ENCODE measurements at regions not wholly inside any gene's neighbourhood (a gene's known extent, or its start where the extent isn't known, plus 50 kb on each side); places are given as distances from the start of the nearest gene placed in this dataset.

DNA sequence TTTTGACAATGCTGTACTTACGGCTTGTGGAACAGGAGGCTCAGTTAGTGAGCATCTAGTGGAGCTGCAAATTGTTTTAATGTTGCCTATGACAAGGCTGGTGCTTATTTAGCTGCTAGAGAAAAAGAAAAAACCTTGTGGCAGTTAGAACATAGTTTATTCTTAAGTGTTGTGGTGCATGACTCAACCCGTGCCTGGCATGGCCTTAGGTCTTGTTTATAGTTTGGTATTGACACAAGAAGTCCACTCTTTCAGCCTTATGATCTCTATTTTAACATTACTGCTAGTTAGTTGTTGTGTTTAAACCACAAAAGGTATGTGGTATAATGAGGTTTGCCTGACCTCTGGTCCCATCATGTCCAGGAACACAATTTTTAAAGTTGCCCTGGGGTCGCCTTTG is 744.6 kb downstream of the FAM181B start:
- Histone ChIP-seq H3K9ac (ENCODE audit: low read depth, low read length, poor library complexity) (no peak overlapping the region), H2BK5ac (ENCODE audit: low read length) (no peak overlapping the region), H3K4me1 (ENCODE audit: control insufficient read depth in 2 of 2, insufficient read depth in 1 of 2, low read depth in 1 of 2, low read length in 2 of 2) (no peaks in the 10 kb centered on the region), H3K4me3 (ENCODE audit: low read length in 2 of 2) (no peak overlapping the region), H3K79me1 (ENCODE audit: low read depth, low read length) (no peaks in the 10 kb centered on the region), H3K4me2 (ENCODE audit: insufficient read depth, low read length, poor library complexity, severe bottlenecking) (no peak overlapping the region), H3K4ac (ENCODE audit: low read length) (no peak overlapping the region), H3K18ac (ENCODE audit: low read length) (no peak overlapping the region), H2BK15ac (ENCODE audit: low read length) (no peak overlapping the region), H2BK12ac (ENCODE audit: low read length) (no peak overlapping the region), H3K36me3 (replicated peaks in 1 of 2; ENCODE audit: control insufficient read depth in 2 of 2, insufficient read depth in 2 of 2, low read length in 2 of 2) (no peaks in the 10 kb centered on the region), H3K27ac (replicated peaks; ENCODE audit: low read length) (no peak overlapping the region), H2BK120ac (ENCODE audit: low read depth, low read length) (no peak overlapping the region), H3K14ac (ENCODE audit: low read length) (no peak overlapping the region), H3K23ac (ENCODE audit: low read depth, low read length, poor library complexity) (no peak overlapping the region), H4K8ac (ENCODE audit: low read depth, low read length) (no peak overlapping the region), H3K9me3 (replicated peaks in 1 of 2; ENCODE audit: control insufficient read depth in 2 of 2, insufficient read depth in 1 of 2, low read depth in 1 of 2, low read length in 2 of 2) (peaks cover 0 to 3% of the 10 kb centered on the region in 2 donors), H2AFZ (ENCODE audit: low read length) (no peak overlapping the region), H4K91ac (ENCODE audit: low read depth, low read length, poor library complexity) (no peak overlapping the region), H3K27me3 (ENCODE audit: control insufficient read depth in 3 of 3, insufficient read depth in 3 of 3, low read depth in 1 of 3, low read length in 3 of 3) (no peaks in the 10 kb centered on the region), H2AK5ac (ENCODE audit: low read depth, low read length) (no peak overlapping the region)
- DNase-seq (ENCODE audit: low spot score) = no peak
- no CpG with 5 or more reads among the region's 3 CpGs for WGBS, 2 donors (ENCODE audit: extremely low coverage in 2 of 2, insufficient read length in 2 of 2, insufficient replicate concordance in 1 of 2)

DNA sequence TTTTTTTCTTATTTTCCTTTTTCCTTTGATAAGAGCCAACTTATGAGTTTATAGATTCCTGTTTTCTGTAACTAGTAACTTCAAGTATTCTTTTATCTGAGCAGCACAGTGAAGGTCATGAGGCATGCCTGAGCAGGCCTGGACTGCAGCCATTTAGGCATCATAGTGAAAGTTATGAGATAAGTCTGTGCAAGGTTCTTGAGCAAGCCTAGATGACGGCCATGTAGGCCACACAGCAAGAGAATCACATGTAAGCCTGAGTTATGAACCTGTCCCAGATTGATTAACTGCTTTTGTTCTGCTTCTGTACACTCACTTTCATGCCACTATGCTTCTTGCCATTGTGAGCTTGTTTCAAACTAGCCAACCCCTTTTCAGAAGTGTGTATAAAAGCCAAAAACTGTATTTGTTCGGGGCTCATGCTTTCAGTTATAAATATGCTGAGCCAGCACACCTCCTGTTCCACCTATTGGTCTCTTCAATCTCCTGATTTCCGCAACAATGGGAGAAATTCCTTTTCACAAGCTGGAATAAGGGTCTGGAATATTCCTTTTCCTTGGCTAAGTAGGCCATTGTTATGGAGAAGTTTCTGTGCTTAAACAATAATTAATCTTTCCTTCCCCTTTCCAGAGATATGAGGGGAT is 745.7 kb downstream of the FAM181B start:
- no CpG with 5 or more reads among the region's 3 CpGs for WGBS, 2 donors (ENCODE audit: extremely low coverage in 2 of 2, insufficient read length in 2 of 2, insufficient replicate concordance in 1 of 2)
- Histone ChIP-seq H3K4me2 (ENCODE audit: insufficient read depth, low read length, poor library complexity, severe bottlenecking) (no peak overlapping the region), H2BK120ac (ENCODE audit: low read depth, low read length) (no peak overlapping the region), H4K91ac (ENCODE audit: low read depth, low read length, poor library complexity) (no peak overlapping the region), H3K23ac (ENCODE audit: low read depth, low read length, poor library complexity) (no peak overlapping the region), H3K14ac (ENCODE audit: low read length) (no peak overlapping the region), H2AFZ (ENCODE audit: low read length) (no peak overlapping the region), H3K79me1 (ENCODE audit: low read depth, low read length) (no peaks in the 10 kb centered on the region), H3K27me3 (ENCODE audit: control insufficient read depth in 3 of 3, insufficient read depth in 3 of 3, low read depth in 1 of 3, low read length in 3 of 3) (no peaks in the 10 kb centered on the region), H3K4ac (ENCODE audit: low read length) (no peak overlapping the region), H3K4me3 (ENCODE audit: low read length in 2 of 2) (no peak overlapping the region), H3K27ac (replicated peaks; ENCODE audit: low read length) (no peak overlapping the region), H2BK15ac (ENCODE audit: low read length) (no peak overlapping the region), H3K4me1 (ENCODE audit: control insufficient read depth in 2 of 2, insufficient read depth in 1 of 2, low read depth in 1 of 2, low read length in 2 of 2) (no peaks in the 10 kb centered on the region), H3K9me3 (replicated peaks in 1 of 2; ENCODE audit: control insufficient read depth in 2 of 2, insufficient read depth in 1 of 2, low read depth in 1 of 2, low read length in 2 of 2) (peaks cover 0 to 3% of the 10 kb centered on the region in 2 donors), H2BK12ac (ENCODE audit: low read length) (no peak overlapping the region), H4K8ac (ENCODE audit: low read depth, low read length) (no peak overlapping the region), H3K18ac (ENCODE audit: low read length) (no peak overlapping the region), H3K9ac (ENCODE audit: low read depth, low read length, poor library complexity) (no peak overlapping the region), H2BK5ac (ENCODE audit: low read length) (no peak overlapping the region), H3K36me3 (replicated peaks in 1 of 2; ENCODE audit: control insufficient read depth in 2 of 2, insufficient read depth in 2 of 2, low read length in 2 of 2) (no peaks in the 10 kb centered on the region), H2AK5ac (ENCODE audit: low read depth, low read length) (no peak overlapping the region)
- DNase-seq (ENCODE audit: low spot score) = no peak

- Histone ChIP-seq H3K4ac (ENCODE audit: low read length) (no peak overlapping the region), H2BK120ac (ENCODE audit: low read depth, low read length) (no peak overlapping the region), H4K8ac (ENCODE audit: low read depth, low read length) (no peak overlapping the region), H2BK5ac (ENCODE audit: low read length) (no peak overlapping the region), H3K4me1 (ENCODE audit: control insufficient read depth in 2 of 2, insufficient read depth in 1 of 2, low read depth in 1 of 2, low read length in 2 of 2) (no peaks in the 10 kb centered on the region), H3K9me3 (replicated peaks in 1 of 2; ENCODE audit: control insufficient read depth in 2 of 2, insufficient read depth in 1 of 2, low read depth in 1 of 2, low read length in 2 of 2) (peaks cover 0 to 3% of the 10 kb centered on the region in 2 donors), H3K27ac (replicated peaks; ENCODE audit: low read length) (no peak overlapping the region), H2BK15ac (ENCODE audit: low read length) (no peak overlapping the region), H3K14ac (ENCODE audit: low read length) (no peak overlapping the region), H3K79me1 (ENCODE audit: low read depth, low read length) (no peaks in the 10 kb centered on the region), H3K4me2 (ENCODE audit: insufficient read depth, low read length, poor library complexity, severe bottlenecking) (no peak overlapping the region), H3K36me3 (replicated peaks in 1 of 2; ENCODE audit: control insufficient read depth in 2 of 2, insufficient read depth in 2 of 2, low read length in 2 of 2) (no peaks in the 10 kb centered on the region), H3K27me3 (ENCODE audit: control insufficient read depth in 3 of 3, insufficient read depth in 3 of 3, low read depth in 1 of 3, low read length in 3 of 3) (no peaks in the 10 kb centered on the region), H3K9ac (ENCODE audit: low read depth, low read length, poor library complexity) (no peak overlapping the region), H2BK12ac (ENCODE audit: low read length) (no peak overlapping the region), H3K23ac (ENCODE audit: low read depth, low read length, poor library complexity) (no peak overlapping the region), H2AK5ac (ENCODE audit: low read depth, low read length) (no peak overlapping the region), H2AFZ (ENCODE audit: low read length) (no peak overlapping the region), H4K91ac (ENCODE audit: low read depth, low read length, poor library complexity) (no peak overlapping the region), H3K18ac (ENCODE audit: low read length) (no peak overlapping the region), H3K4me3 (ENCODE audit: low read length in 2 of 2) (no peak overlapping the region)
- no peak for DNase-seq (ENCODE audit: low spot score)
- WGBS, 2 donors (ENCODE audit: extremely low coverage in 2 of 2, insufficient read length in 2 of 2, insufficient replicate concordance in 1 of 2) = no CpG with 5 or more reads among the region's 31 CpGs
Measured at GRCh38 chr11:81986556-81987161, 747.0 kb downstream of the FAM181B start.

GRCh38 chr11:81979448-81979847 is 754.2 kb downstream of the FAM181B start:
- H3K36me3 ChIP-seq (replicated peaks in 1 of 2; ENCODE audit: control insufficient read depth in 2 of 2, insufficient read depth in 2 of 2, low read length in 2 of 2) = no peaks in the 10 kb centered on the region
- H3K9ac ChIP-seq (ENCODE audit: low read depth, low read length, poor library complexity) = no peak overlapping the region
- H3K4me3 ChIP-seq (ENCODE audit: low read length in 2 of 2) = no peak overlapping the region
- H3K18ac ChIP-seq (ENCODE audit: low read length) = no peak overlapping the region
- no peak for DNase-seq (ENCODE audit: low spot score)
- no peaks in the 10 kb centered on the region for H3K4me1 ChIP-seq (ENCODE audit: control insufficient read depth in 2 of 2, insufficient read depth in 1 of 2, low read depth in 1 of 2, low read length in 2 of 2)
- no peak overlapping the region for H3K4ac ChIP-seq (ENCODE audit: low read length)
- H2BK120ac ChIP-seq (ENCODE audit: low read depth, low read length) = no peak overlapping the region
- no peak overlapping the region for H2BK15ac ChIP-seq (ENCODE audit: low read length)
- H3K9me3 ChIP-seq (replicated peaks in 1 of 2; ENCODE audit: control insufficient read depth in 2 of 2, insufficient read depth in 1 of 2, low read depth in 1 of 2, low read length in 2 of 2) = no peaks in the 10 kb centered on the region
- no peaks in the 10 kb centered on the region for H3K27me3 ChIP-seq (ENCODE audit: control insufficient read depth in 3 of 3, insufficient read depth in 3 of 3, low read depth in 1 of 3, low read length in 3 of 3)
- H2BK12ac ChIP-seq (ENCODE audit: low read length) = no peak overlapping the region
- no peak overlapping the region for H2AK5ac ChIP-seq (ENCODE audit: low read depth, low read length)
- H4K8ac ChIP-seq (ENCODE audit: low read depth, low read length) = no peak overlapping the region
- H2AFZ ChIP-seq (ENCODE audit: low read length) = no peak overlapping the region
- no peak overlapping the region for H3K27ac ChIP-seq (replicated peaks; ENCODE audit: low read length)
- H3K79me1 ChIP-seq (ENCODE audit: low read depth, low read length) = no peaks in the 10 kb centered on the region
- no peak overlapping the region for H3K14ac ChIP-seq (ENCODE audit: low read length)
- no peak overlapping the region for H2BK5ac ChIP-seq (ENCODE audit: low read length)
- H3K23ac ChIP-seq (ENCODE audit: low read depth, low read length, poor library complexity) = no peak overlapping the region
- WGBS, 2 donors (ENCODE audit: extremely low coverage in 2 of 2, insufficient read length in 2 of 2, insufficient replicate concordance in 1 of 2) = no CpG with 5 or more reads among the region's 1 CpG
- H3K4me2 ChIP-seq (ENCODE audit: insufficient read depth, low read length, poor library complexity, severe bottlenecking) = no peak overlapping the region
- H4K91ac ChIP-seq (ENCODE audit: low read depth, low read length, poor library complexity) = no peak overlapping the region
